ENCODE measurements at regions not wholly inside any gene's neighbourhood (a gene's known extent, or its start where the extent isn't known, plus 50 kb on each side); places are given as distances from the start of the nearest gene placed in this dataset.

- TF ChIP-seq USF2 (IDR thresholded peaks at IDR 0.05; ENCODE audit: borderline replicate concordance, low read depth, low read length) (no peak), POLR2AphosphoS5 (IDR thresholded peaks at IDR 0.05; ENCODE audit: low read depth, low read length) (no peak), EZH2phosphoT487 (IDR thresholded peaks at IDR 0.05; ENCODE audit: borderline replicate concordance, low read depth) (no peak), CTCF (IDR thresholded peaks at IDR 0.05) (no peak), FOXJ3 (CRISPR knock-in tag; IDR thresholded peaks at IDR 0.05) (no peak), FOXM1 (IDR thresholded peaks at IDR 0.05; ENCODE audit: low read depth) (no peak)
Measured at GRCh38 chr22:44393066-44393465, 80.3 kb upstream of the SHISAL1 start.

All from SK-N-SH (cell line).